Activated CD4-positive, alpha-beta memory T cell treated with anti-CD3 and anti-CD28 coated beads, Interleukin-2, amount 10 ng/mL, durations not matched to agents 7 days and 5 days (primary cell): ENCODE measurements at regions not wholly inside any gene's neighbourhood (a gene's known extent, or its start where the extent isn't known, plus 50 kb on each side); places are given as distances from the start of the nearest gene placed in this dataset.

Experiments
- CTCF ChIA-PET: fragments of 350-600 bp; sonication (Branson Sonifier 250); formaldehyde crosslinking; loops from one replicate; lab custom pipeline; 2021; ENCODE audit warnings: antibody characterized with exemption, inconsistent platforms; lab: Charles Lee
- POLR2A ChIA-PET: fragments of 350-600 bp; sonication (Branson Sonifier 250); formaldehyde crosslinking; loops from one replicate; lab custom pipeline; 2021; ENCODE audit warnings: antibody characterized with exemption; lab: Charles Lee
- DNase-seq: peaks from one replicate; pipeline ENCODE4 v3.0.0-alpha.2; 2020
- H3K27ac Mint-ChIP-seq: one replicate; pipeline ENCODE4 v1.8.0; 2021; ENCODE audit warnings: mild to moderate bottlenecking, mixed read lengths
- H3K27me3 Mint-ChIP-seq: one replicate; pipeline ENCODE4 v1.8.0; 2021; ENCODE audit warnings: mixed read lengths
- H3K36me3 Mint-ChIP-seq: one replicate; pipeline ENCODE4 v1.8.0; 2021; ENCODE audit warnings: low read depth, mixed read lengths
- H3K4me1 Mint-ChIP-seq: one replicate; pipeline ENCODE4 v1.8.0; 2021; ENCODE audit warnings: mixed read lengths
- H3K4me3 Mint-ChIP-seq: one replicate; pipeline ENCODE4 v1.8.0; 2021; ENCODE audit warnings: mild to moderate bottlenecking, mixed read lengths
- H3K9me3 Mint-ChIP-seq: one replicate; pipeline ENCODE4 v1.8.0; 2021; ENCODE audit warnings: mixed read lengths

DNA sequence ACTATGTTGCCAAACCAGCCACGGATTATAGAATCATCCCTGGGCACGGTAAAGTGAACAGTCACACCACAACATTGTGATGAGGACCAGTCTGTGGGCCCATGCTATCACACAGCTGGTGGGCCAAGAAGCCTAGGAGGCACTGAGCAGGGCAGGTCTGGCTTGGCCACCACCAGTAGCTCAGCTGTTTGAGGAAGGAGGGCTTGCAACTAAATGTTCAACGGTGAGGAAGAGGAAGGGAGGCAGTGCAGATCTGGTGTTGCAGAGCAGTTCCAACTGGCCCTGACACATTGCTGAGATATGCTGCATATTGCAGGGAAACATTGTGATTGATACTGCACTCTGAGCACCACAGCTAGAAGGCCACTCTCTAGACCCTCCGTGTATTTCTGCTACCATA is 77.9 kb upstream of the ATG10 start:
- CTCF ChIA-PET: no interaction called here
- Mint-ChIP-seq H3K36me3 (peaks cover 5% of the 10 kb centered on the region), H3K4me1 (no peaks in the 10 kb centered on the region), H3K9me3 (peaks cover 13% of the 10 kb centered on the region), H3K27ac (no peak overlapping the region), H3K27me3 (no peaks in the 10 kb centered on the region), H3K4me3 (no peak overlapping the region)
- POLR2A ChIA-PET: no interaction called here
- DNase-seq: no peak

DNA sequence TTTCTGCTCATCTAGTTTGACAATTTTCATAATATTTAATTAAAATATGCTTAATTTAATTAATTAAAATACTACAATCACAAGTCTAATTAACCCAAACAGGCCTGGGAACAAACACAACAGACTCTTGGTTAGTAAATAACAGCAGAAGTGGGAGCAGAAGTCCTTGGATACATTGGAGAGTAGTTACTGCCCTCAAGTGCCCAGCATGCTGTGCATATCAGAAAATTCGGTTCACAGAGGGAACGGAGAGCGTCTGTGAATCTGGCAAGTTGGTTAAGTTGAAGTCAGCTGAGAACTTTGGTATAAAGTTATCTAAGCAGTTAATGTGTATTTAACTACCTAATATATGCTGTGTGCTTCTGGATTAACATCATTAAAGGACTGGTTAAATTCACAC is 87.0 kb upstream of the ATG10 start:
- peaks cover 2% of the 10 kb centered on the region for H3K27me3 Mint-ChIP-seq
- ChIA-PET POLR2A (no interaction called here), CTCF (no interaction called here)
- H3K9me3 Mint-ChIP-seq: peaks cover 8% of the 10 kb centered on the region
- H3K27ac Mint-ChIP-seq: no peak overlapping the region
- no peak for DNase-seq
- H3K36me3 Mint-ChIP-seq: peaks cover under 1% of the 10 kb centered on the region
- H3K4me1 Mint-ChIP-seq: no peaks in the 10 kb centered on the region
- H3K4me3 Mint-ChIP-seq: no peak overlapping the region

DNA sequence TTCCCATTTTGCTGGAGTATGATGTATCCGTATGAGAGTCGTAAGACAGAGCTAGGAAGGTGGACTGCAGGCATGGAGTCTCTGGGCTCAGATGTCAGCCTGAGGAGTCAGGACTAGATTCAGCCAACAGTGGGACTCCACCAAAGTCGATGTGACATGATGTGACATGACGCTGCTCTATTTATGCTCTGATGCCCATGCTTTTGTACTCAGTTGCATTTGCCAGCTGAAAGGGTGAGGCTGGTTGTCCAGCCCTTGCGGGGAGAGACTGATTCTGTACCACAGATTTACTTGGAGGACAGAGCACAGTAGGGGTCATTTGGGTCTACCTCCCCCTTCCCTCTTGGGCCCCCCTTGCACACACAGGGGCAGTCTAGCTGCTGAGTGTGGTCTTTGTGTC is 88.5 kb upstream of the ATG10 start:
- Mint-ChIP-seq H3K27me3 (peaks cover 2% of the 10 kb centered on the region), H3K4me1 (no peaks in the 10 kb centered on the region), H3K9me3 (no peaks in the 10 kb centered on the region), H3K4me3 (no peak overlapping the region), H3K27ac (no peak overlapping the region), H3K36me3 (no peaks in the 10 kb centered on the region)
- POLR2A ChIA-PET: no interaction called here
- DNase-seq: no peak
- CTCF ChIA-PET: no interaction called here

DNA sequence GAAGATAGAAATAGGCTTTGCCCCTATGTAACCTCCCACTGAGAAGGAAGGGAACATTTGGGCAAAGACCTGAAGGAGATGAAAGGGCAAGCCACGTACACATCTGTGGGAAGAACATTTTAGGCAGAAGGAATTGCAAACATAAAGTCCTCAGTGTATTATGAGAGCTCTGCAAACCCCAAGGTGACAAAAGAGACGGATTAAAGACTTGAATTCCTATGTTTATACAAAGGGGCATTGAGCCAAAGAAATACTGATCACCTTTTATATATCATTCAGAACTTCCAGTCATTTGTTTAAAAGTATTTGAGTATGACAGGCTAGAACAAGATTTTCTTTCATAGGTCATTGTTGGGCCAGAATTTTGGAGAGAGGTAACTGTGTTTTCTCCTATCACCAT is 90.2 kb upstream of the ATG10 start:
- Mint-ChIP-seq H3K4me1 (no peaks in the 10 kb centered on the region), H3K9me3 (no peaks in the 10 kb centered on the region), H3K27ac (no peak overlapping the region), H3K4me3 (no peak overlapping the region), H3K36me3 (no peaks in the 10 kb centered on the region), H3K27me3 (peaks cover 2% of the 10 kb centered on the region)
- POLR2A ChIA-PET: no interaction called here
- CTCF ChIA-PET: no interaction called here
- no peak for DNase-seq

DNA sequence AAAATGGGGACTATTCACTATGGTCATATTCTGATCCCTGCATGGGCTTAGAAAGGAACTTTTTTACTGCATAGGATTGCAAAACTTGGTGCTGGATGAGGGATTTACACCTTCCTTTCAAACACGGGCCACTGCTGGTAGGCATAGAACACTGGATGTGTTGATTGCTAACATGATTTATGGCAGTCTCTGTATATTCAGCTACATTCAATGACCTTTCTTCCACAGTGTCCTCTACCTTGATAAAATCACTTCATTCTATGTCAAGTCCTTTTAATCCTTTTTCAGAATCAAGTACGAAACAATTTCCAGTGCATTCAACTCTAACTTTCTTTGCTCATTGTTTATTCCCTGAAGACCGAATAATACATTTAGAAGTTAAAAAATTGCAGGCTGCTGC is 91.9 kb upstream of the ATG10 start:
- Mint-ChIP-seq H3K4me3 (no peak overlapping the region), H3K27me3 (peaks cover 2% of the 10 kb centered on the region), H3K27ac (no peak overlapping the region), H3K36me3 (no peaks in the 10 kb centered on the region), H3K4me1 (no peaks in the 10 kb centered on the region), H3K9me3 (no peaks in the 10 kb centered on the region)
- no peak for DNase-seq
- POLR2A ChIA-PET: no interaction called here
- CTCF ChIA-PET: no interaction called here

DNA sequence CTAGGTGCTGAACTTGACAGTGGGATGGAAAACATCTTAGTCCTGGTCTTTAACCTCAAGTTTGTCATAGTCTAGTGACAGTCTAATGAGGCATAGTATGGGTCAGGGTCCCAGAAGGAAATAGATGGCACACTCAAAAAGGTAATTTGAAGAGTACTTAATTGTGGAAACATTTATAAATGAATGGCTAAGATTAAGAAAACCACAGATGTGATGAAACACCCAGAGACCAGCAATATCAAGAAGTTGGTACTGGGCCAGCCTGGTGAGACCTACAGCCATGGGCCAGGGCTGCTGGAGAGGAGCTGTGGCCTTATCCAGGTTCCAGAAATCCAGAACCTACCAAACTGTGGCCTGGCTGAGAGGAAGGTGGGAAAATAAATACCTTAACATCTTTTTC is 93.5 kb upstream of the ATG10 start:
- Mint-ChIP-seq H3K27ac (no peak overlapping the region), H3K36me3 (no peaks in the 10 kb centered on the region), H3K9me3 (no peaks in the 10 kb centered on the region), H3K27me3 (peaks cover 2% of the 10 kb centered on the region), H3K4me1 (no peaks in the 10 kb centered on the region), H3K4me3 (no peak overlapping the region)
- DNase-seq: no peak
- POLR2A ChIA-PET: interaction anchor here (1.2 kb wide), 1 partner anchor 27 kb away, joined by 4 read pairs; no protein-coding TSS in a partner anchor
- CTCF ChIA-PET: no interaction called here

DNA sequence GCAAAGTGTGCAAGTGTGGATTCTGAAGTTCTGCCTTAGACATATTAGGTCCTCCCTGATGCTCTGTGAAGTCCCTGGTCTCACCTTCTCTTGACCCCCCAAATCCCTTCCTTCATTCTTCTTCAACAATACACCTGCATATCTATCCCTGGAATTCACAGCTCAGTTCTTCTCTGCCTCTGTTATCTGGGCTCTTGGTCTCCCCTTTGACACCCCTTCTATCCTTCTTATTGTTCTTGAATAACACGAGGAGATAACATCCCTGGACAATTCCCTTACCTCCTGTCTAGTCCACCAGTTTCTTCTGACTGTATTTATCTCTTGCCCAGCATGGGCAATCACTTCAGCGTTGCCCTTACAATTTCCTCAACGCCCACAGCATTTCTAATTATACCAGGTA is 104.8 kb upstream of the ATG10 start:
- no peaks in the 10 kb centered on the region for H3K36me3 Mint-ChIP-seq
- H3K4me1 Mint-ChIP-seq: no peaks in the 10 kb centered on the region
- H3K27ac Mint-ChIP-seq: no peak overlapping the region
- ChIA-PET CTCF (no interaction called here), POLR2A (interaction anchor here (0.9 kb wide), 1 partner anchor 15 kb away, joined by 4 read pairs; no protein-coding TSS in a partner anchor)
- H3K27me3 Mint-ChIP-seq: peaks cover 2% of the 10 kb centered on the region
- no peaks in the 10 kb centered on the region for H3K9me3 Mint-ChIP-seq
- no peak overlapping the region for H3K4me3 Mint-ChIP-seq
- no peak for DNase-seq

DNA sequence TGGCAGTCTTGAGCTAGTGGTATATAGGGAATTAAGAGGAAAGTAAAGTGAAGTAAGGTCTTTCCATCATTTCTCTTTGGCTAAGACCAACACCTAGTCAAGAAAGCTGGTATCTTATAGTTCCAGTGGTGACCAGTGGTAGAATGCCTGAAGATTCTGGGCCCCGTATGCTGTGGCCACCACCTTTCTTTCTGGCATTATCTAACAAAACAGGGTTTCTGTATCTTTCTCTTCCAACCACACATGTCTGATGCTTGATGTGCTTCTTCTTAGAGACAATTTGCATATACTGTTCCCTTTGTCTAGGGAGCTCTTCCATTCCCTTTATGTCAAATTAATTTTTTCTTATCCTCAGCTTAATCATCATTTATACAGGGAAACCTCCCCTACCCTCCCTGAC is 109.9 kb upstream of the SSBP2 start:
- H3K27ac Mint-ChIP-seq: no peak overlapping the region
- DNase-seq: no peak
- peaks cover 2% of the 10 kb centered on the region for H3K27me3 Mint-ChIP-seq
- ChIA-PET POLR2A (interaction anchor here (1.3 kb wide), 1 partner anchor 9 kb away, joined by 7 read pairs; no protein-coding TSS in a partner anchor), CTCF (no interaction called here)
- H3K4me1 Mint-ChIP-seq: peaks cover 3% of the 10 kb centered on the region
- no peak overlapping the region for H3K4me3 Mint-ChIP-seq
- H3K36me3 Mint-ChIP-seq: no peaks in the 10 kb centered on the region
- H3K9me3 Mint-ChIP-seq: no peaks in the 10 kb centered on the region

DNA sequence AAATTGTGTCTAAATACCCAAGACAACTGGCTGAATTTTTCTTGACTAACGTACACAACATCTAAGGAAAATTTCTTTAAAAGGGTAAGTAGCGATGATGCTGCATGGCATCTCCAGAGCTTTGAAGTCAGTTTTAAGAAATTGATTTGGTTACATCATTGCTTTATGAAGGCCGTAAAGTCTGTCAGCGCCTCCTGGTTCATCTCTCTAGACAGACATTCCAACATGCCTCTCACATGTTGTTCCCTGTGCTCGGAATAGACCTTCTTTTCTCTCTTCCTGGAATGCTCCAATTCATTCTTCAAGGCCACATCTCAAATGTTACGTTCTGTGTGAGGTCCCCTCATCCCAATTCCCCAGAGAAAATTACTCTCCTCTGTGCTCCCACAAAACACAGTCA is 108.7 kb upstream of the SSBP2 start:
- Mint-ChIP-seq H3K36me3 (no peaks in the 10 kb centered on the region), H3K27ac (no peak overlapping the region), H3K4me3 (no peak overlapping the region), H3K27me3 (peaks cover 2% of the 10 kb centered on the region), H3K4me1 (peaks cover 8% of the 10 kb centered on the region), H3K9me3 (no peaks in the 10 kb centered on the region)
- no peak for DNase-seq
- ChIA-PET CTCF (no interaction called here), POLR2A (no interaction called here)

DNA sequence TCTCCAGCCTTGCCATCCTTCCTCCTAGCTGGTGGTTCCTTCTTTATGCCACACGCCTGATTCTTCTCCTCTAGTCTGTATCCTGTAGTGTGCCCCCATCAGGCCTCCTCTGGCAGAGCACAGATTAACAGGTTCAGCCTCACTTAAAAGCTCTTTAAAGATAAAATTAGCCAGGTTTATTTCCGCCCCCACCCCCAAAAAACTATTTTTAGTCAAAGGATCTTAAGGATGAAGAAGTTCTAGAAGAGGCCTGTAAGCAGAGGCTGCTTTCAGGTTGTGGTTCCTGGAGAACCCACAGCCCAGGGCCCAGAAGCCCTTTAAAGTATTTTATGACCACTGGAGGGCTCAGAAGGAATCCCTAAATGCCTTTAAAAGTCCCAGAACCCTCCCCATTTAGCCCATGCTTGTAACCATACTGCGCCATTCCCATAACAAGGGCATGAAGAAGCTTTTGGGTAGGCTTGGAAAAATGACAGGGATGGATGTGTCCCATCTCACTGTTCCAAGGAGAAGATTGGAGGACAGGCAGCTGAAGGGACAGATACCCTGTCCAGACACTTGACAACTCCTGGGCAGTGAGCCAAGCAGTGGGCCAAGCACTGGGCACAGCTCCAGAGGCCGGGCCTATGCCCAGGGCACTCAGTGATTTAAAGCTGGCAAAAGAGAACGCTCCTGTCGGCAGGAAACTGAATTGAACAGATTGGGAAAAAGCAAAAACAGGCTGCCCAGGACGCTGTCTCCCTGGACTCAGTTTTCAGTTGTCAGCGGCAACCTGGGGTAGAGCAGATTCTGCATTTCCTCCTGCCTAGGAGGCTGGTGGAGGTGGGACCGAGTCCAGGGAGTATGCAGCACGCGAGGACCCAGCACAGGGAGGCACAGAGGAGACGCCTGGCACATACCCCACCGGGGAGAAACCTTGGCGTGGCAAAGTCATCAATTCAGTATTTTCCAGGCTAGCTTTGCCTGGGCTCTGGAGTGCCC is 106.3 kb upstream of the SSBP2 start:
- Mint-ChIP-seq H3K4me3 (no peak overlapping the region), H3K4me1 (peaks cover 23% of the 10 kb centered on the region), H3K36me3 (no peaks in the 10 kb centered on the region), H3K27ac (no peak overlapping the region), H3K9me3 (no peaks in the 10 kb centered on the region), H3K27me3 (no peaks in the 10 kb centered on the region)
- DNase-seq: peak; percentile 19
- ChIA-PET POLR2A (interaction anchor here (1.0 to 2.7 kb wide), 3 partner anchors 106 to 555 kb away, joined by 3 to 15 read pairs (median 5); partner anchors contain the start of genes ATG10 and SSBP2), CTCF (interaction anchor here (0.6 to 1.0 kb wide), 4 partner anchors 12 to 322 kb away, joined by 3 to 4 read pairs (median 3); partner anchors contain the start of gene SSBP2)

DNA sequence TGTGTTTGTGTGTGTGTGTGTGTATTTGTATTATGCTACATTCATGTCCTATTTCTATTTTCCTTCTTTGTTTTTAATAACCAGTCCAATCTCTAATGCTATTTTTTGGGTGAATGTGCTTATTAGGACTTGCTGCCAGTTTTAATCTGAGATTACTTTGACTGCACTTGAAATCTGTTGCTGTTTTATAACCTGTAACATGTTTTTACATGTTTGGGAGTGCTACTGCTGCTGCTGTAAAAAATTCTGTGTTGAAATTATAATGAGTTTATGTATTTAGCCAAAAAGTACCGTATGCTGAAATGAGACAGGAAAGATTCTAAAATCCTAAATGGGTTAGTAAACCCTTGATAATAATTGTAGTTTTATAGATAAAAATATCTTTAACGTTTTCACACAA is 104.7 kb upstream of the SSBP2 start:
- ChIA-PET CTCF (no interaction called here), POLR2A (interaction anchor here (2.7 kb wide), 1 partner anchor 105 kb away, joined by 15 read pairs; the partner anchor contains the start of gene SSBP2)
- no peaks in the 10 kb centered on the region for H3K9me3 Mint-ChIP-seq
- no peaks in the 10 kb centered on the region for H3K27me3 Mint-ChIP-seq
- no peak for DNase-seq
- no peak overlapping the region for H3K27ac Mint-ChIP-seq
- H3K4me1 Mint-ChIP-seq: peaks cover 36% of the 10 kb centered on the region
- no peaks in the 10 kb centered on the region for H3K36me3 Mint-ChIP-seq
- no peak overlapping the region for H3K4me3 Mint-ChIP-seq

DNA sequence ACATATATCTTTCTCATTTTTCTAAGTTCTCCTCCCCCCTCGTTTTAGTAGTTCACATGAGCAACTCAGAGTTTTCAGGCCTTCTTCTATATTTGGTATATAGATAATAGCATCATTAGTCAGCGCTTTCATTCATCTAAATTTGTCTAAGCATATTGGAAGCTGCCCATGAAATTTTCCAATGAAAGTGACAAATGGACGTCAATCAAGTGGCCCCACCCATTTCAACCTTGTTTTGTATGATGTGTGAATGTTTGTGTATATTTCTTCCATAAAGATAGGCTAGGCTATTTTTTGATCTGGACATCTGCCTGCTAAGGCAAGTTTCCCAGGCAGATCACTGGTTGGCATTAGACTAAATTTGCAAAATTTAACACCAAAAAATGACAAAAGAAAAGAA is 104.0 kb upstream of the SSBP2 start:
- Mint-ChIP-seq H3K4me1 (peaks cover 42% of the 10 kb centered on the region), H3K27me3 (no peaks in the 10 kb centered on the region), H3K36me3 (no peaks in the 10 kb centered on the region), H3K4me3 (no peak overlapping the region), H3K9me3 (no peaks in the 10 kb centered on the region), H3K27ac (no peak overlapping the region)
- DNase-seq: no peak
- POLR2A ChIA-PET: interaction anchor here (7.5 kb wide), 1 partner anchor 103 kb away, joined by 280 read pairs; the partner anchor contains the start of gene SSBP2
- CTCF ChIA-PET: interaction anchor here (1.0 kb wide), 1 partner anchor 104 kb away, joined by 3 read pairs; the partner anchor contains the start of gene SSBP2

DNA sequence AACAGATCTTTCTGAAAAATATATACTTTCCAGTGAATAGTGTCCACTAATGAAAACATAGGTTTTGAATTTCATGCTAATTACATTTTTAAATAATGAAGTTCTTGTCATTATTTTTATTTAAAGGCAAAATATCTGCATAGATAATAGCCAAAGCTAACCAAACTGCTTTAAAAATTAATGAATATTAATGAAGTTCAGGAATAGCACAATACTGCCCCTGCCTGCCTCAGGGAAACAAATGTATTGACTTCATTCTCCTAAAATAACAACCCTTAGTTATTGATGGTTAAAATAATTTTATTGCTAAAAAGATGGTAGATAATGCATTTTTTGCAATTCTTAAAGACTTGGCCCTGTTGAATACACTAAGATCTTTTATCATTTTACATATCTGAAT is 103.6 kb upstream of the SSBP2 start:
- POLR2A ChIA-PET: interaction anchor here (7.5 kb wide), 1 partner anchor 103 kb away, joined by 280 read pairs; the partner anchor contains the start of gene SSBP2
- H3K27ac Mint-ChIP-seq: no peak overlapping the region
- no peaks in the 10 kb centered on the region for H3K36me3 Mint-ChIP-seq
- DNase-seq: no peak
- no peaks in the 10 kb centered on the region for H3K9me3 Mint-ChIP-seq
- CTCF ChIA-PET: interaction anchor here (1.0 kb wide), 1 partner anchor 103 kb away, joined by 3 read pairs; the partner anchor contains the start of gene SSBP2
- H3K27me3 Mint-ChIP-seq: no peaks in the 10 kb centered on the region
- peaks cover 42% of the 10 kb centered on the region for H3K4me1 Mint-ChIP-seq
- H3K4me3 Mint-ChIP-seq: no peak overlapping the region
